Stimulated activated CD8-positive, alpha-beta memory T cell treated with anti-CD3 and anti-CD28 coated beads, Interleukin-15, amount 100 ng/mL, for 4 hours (primary cell): ENCODE measurements at regions not wholly inside any gene's neighbourhood (a gene's known extent, or its start where the extent isn't known, plus 50 kb on each side); places are given as distances from the start of the nearest gene placed in this dataset.
A peak's percentile ranks its signal among the peaks of the same experiment; 100 is the strongest.

Experiments
- DNase-seq, 2 donors: peaks; one replicate each; pipeline ENCODE4 v3.0.0-alpha.2; 2020; ENCODE audit warnings: low read depth in 2 of 2

DNA sequence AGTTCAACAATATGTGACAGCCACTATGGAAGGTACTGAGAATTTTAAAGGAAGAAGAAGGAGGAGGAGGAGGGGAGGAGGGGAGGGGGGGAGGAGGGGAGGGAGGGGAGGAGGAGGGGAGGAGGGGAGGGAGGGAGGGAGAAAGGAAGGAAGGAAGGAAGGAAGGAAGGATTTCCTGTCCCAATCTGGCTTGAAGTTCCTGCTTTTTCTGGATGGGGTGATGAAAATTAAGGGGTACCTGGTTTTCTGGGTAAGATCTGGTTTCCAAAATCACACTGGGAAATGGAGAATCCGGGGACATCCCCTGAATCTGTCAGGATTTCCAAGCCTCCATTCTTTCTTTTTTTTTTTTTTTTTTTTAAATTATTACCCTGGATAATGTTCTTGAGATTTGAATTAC, 271.8 kb downstream of the MTX2 start:
- no peak for DNase-seq

- no peak for DNase-seq
Observed at GRCh38 chr2:176542476-176542875, 273.2 kb downstream of the MTX2 start.

DNA sequence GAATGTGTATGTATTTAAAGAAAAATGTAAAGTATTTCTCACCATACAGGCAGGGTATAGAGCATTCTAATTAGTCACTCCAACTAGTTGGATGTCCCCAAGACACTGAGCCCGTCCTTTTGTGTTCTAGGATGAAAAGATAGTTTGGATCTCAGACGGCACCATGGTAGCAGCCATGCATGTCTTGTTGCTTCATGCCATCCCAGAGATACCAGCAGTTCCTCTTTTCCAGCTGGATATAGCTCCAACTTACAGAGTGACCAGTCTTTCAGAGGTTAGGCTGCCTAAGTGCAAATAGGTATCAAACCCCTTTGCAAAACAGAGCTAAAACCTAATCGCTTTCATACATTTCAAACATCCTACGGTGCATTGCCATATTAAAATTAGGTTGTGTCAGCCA, 275.3 kb downstream of the MTX2 start:
- no peak for DNase-seq

DNA sequence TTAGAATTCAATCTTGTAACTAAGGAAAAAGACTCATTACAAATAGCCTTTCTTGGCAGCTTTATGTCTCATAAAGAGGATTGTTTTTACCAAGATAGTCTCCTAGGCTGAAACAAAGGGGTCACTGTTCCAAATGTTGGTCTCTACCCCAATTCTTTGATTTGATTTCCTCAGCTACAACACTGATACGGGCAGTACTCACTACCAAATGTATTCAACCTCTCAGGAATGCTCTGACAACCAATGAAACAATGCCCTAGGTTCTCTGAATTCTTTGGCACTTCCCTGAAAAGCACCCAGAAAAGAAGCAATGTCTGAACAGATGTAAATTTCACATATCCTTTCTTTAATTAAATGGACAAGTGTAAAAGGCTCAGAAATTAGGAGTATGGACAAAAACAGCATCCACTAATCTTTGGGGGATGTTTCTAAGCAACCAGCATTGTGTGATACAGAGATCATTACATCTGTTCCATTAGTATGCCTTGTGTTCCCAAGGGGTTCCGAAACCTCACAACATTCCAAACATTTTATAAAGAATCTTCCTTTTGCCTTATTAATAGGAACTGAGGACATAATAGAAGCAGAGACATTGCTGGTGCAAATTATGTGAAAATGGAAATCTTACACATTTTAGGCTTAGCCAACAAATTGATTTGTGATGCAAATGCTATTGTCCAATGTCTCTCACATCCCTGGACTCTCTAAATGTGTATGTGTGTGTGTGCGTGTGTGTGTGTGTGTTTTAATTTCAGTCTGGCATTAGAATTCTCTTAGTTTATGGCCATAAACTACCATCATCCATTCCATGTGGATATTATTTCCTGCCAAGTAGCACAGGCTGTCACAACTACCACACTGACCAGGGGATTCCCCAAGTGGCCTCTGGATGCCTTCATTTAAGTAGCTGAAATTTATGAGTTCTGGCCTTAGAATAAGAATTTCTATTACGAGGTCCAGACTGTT, 276.0 kb downstream of the MTX2 start:
- DNase-seq, result no peak

GRCh38 chr2:176546550-176546949, 277.3 kb downstream of the MTX2 start:
- DNase-seq, result no peak

- no peak for DNase-seq
Observed at GRCh38 chr2:176552501-176553135, 283.4 kb downstream of the MTX2 start.

- peak in 1 of 2 donors; percentile 10 for DNase-seq
Observed at GRCh38 chr2:176553685-176554100, 284.5 kb downstream of the MTX2 start.

DNA sequence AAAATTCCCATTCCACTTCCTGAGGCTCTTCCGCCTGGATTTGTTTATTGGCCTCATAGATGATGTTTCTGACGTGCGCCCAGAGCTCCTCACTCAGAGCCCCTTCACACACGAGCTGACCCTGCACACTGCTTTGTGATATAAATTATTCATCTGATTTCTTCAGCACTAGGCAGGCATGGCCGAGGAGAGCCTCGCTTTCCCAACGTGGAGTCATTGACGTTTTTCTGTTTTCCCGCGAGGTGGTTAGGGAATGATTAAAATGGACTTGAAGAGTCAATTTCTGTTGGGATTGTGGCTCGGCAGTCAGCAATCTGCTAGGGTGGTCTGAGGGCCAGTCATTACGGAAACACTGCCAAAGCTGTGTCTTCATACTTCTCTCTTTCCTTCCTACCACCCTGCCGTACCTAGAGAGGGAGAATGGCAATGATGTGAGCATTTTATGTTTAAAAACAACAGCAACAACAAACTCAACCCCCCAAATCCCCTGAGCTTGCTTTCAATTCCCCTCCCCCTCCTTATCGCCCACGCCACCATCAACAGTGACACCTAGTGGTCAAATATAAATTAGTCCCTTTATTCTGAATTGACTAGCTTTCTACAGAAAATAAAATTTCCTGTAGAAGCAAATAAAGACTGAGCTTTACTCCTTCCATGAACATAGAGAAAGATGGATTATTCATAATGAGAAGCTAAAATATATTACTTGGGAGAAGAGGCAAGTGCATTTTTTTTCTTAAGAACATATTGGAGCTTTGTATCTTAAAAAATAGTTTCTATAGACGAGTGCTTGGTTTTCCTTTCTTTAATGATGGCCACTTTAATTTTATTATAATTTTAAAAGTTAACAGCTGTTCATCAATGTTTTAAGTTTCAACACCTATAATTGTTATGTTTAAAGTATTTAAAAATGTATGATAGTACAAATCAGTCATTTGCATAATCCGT, 285.1 kb downstream of the MTX2 start:
- no peak for DNase-seq

GRCh38 chr2:176555112-176555511, 285.9 kb downstream of the MTX2 start:
- DNase-seq, result no peak

DNA sequence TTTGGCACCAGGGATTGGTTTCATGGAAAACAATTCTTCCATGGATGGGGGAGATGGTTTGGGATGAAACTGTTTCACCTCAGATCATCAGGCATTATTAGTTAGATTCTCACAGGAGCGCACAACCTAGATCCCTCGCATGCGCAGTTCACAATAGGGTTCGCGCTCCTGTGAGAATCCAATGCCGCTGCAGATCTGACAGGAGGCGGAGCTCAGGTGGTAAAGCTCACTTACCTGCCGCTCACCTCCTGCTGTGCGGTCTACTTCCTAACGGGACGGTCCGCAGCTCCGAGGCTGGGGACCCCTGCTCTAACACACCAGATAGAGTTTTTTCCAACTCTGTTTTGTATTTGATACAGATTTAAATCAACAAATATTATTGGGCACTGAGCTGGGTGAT, 286.5 kb downstream of the MTX2 start:
- DNase-seq, result no peak

- DNase-seq, result no peak
Observed at GRCh38 chr2:176556373-176556772, 287.1 kb downstream of the MTX2 start.

DNA sequence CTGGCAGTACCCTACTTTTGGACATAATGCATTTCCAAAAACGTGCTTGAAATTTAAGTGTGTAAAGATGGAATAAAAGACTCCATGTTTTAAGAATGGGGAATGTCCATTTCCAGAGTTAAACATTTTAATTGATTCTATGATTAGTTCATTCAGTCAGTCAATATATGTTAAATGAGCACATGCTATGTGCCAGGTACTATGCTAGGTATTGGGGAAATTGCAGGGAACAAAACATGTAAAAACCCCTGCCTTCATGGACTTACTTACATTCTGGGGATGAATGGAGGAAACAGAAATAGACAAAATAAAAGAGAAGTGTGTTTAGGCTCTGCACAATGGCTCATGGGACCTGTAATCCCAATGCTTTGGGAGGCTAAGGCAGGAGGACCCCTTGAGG, 288.6 kb downstream of the MTX2 start:
- DNase-seq, result no peak

DNA sequence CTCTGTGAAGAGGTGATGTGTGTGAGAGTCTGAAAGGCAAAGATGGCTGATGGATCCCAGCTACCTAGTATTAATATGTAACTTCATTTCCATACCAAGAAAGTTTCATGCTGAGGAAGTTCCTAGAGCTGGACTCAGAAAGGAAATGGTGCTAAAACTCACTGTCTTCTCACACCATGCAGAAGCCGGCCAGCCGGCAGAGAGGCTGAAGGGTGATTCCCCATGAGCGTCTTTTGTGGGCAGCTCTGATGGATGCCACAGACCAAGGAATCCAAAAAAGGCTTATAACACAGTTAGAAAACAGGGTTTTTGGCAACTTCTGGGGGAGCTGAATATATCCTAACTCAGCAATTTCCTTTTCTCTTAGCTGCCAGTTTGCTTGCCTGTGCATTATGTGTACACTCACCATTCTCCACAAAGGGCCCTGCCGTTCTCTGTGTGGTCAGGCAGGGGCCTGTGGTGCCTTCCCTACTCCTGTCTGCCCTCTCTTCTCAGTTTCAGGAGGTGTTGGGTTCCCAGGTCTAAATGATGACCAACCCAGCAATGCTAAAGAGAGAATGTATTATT, 289.4 kb downstream of the MTX2 start:
- DNase-seq, result no peak

GRCh38 chr2:176560296-176560695, 291.1 kb downstream of the MTX2 start:
- DNase-seq, result no peak

- no peak for DNase-seq
Observed at GRCh38 chr2:176561706-176562105, 292.5 kb downstream of the MTX2 start.

- DNase-seq, result no peak
Observed at GRCh38 chr2:176562359-176563078, 293.3 kb downstream of the MTX2 start.

DNA sequence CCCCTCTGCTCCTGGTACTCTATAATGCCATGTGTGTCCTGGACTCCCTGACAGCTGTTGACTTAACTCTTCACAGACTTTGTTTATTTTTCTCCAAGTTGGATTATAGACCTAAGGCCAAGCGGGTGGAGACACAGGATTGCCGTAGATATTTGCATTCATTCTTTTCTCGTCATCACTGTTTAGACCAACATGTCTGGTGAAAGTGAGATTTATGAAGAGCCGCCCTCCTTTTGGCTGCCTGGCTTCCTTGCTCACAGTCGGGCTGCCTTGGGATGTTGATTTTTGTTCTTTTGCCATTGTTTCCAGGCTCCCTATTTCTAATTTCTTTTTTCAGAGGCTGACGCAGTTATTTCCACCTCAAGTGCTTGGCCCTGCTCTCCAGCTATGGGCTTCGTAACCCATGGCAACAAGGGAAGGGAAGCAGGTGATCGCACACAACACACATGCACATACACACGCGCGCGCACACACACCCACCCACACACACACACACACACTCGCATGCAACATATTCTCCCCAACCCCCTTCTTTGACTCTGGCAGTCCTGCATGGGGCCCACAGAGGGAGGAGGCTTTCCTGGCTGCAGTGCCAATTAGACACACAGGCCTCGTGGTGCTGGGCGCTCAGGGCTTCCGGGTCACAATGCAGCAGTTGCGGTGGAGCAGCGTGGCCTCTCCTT, 296.5 kb downstream of the MTX2 start:
- DNase-seq, result no peak

- DNase-seq, result no peak
Observed at GRCh38 chr2:176566496-176566895, 297.3 kb downstream of the MTX2 start.

GRCh38 chr2:176566961-176567360, 297.7 kb downstream of the MTX2 start:
- DNase-seq, result no peak

DNA sequence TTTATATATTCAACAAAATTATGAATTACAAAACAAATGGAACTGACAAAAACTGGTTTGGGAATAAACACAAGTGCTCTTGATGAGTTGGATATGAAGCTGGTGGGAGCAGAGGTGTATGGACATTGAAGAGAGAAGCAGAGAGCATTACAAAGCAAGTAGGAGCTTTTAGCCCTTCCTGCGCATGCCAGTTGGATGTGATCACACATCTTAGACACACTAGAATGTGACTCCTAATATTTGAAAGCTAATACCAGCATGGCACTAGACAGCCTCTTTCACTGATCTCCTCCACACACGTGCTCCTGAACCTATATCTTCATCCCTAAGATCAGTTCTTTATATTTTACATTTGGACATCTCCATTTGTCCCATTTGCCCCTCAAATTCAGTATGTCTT, 298.1 kb downstream of the MTX2 start:
- no peak for DNase-seq
